Neuron (in vitro differentiated cells): ENCODE measurements at regions not wholly inside any gene's neighbourhood (a gene's known extent, or its start where the extent isn't known, plus 50 kb on each side); places are given as distances from the start of the nearest gene placed in this dataset.

Source experiments
- H2AFZ ChIP-seq: one replicate; pipeline ENCODE4 v1.6.1; 2013; ENCODE audit warnings: low read depth, mild to moderate bottlenecking, inconsistent platforms, low read length, moderate library complexity
- H3K27me3 ChIP-seq: one replicate; pipeline ENCODE4 v1.6.1; 2013; ENCODE audit warnings: low read length; ENCODE audit not compliant: insufficient read depth
- H3K36me3 ChIP-seq: one replicate; pipeline ENCODE4 v1.6.1; 2013; ENCODE audit warnings: low read length; ENCODE audit not compliant: insufficient read depth
- H3K4me1 ChIP-seq: one replicate; pipeline ENCODE4 v1.6.1; 2013; ENCODE audit warnings: low read length; ENCODE audit not compliant: insufficient read depth
- H3K4me3 ChIP-seq: 2 replicates; pipeline ENCODE4 v1.5.1; 2013; ENCODE audit warnings: mild to moderate bottlenecking, low read length, moderate library complexity
- H3K9me3 ChIP-seq: one replicate; pipeline ENCODE4 v1.6.1; 2013; ENCODE audit warnings: low read length

GRCh38 chr2:144707736-144708326 is 187.9 kb upstream of the ZEB2 start:
- Histone ChIP-seq H3K4me1 (no peaks in the 10 kb centered on the region), H3K27me3 (no peaks in the 10 kb centered on the region), H2AFZ (no peak overlapping the region), H3K36me3 (no peaks in the 10 kb centered on the region), H3K9me3 (no peaks in the 10 kb centered on the region), H3K4me3 (no peak overlapping the region)

- H3K27me3 ChIP-seq, result no peaks in the 10 kb centered on the region
- no peaks in the 10 kb centered on the region for H3K4me1 ChIP-seq
- H3K36me3 ChIP-seq, result no peaks in the 10 kb centered on the region
- H2AFZ ChIP-seq, result no peak overlapping the region
- H3K9me3 ChIP-seq, result no peaks in the 10 kb centered on the region
- no peak overlapping the region for H3K4me3 ChIP-seq
Measured at GRCh38 chr2:144706647-144707046, 186.7 kb upstream of the ZEB2 start.

- H3K4me3 ChIP-seq, result no peak overlapping the region
- no peaks in the 10 kb centered on the region for H3K27me3 ChIP-seq
- H3K36me3 ChIP-seq, result no peaks in the 10 kb centered on the region
- H3K9me3 ChIP-seq, result no peaks in the 10 kb centered on the region
- H2AFZ ChIP-seq, result no peak overlapping the region
- H3K4me1 ChIP-seq, result no peaks in the 10 kb centered on the region
Measured at GRCh38 chr2:144705328-144706245, 185.7 kb upstream of the ZEB2 start.

- H3K9me3 ChIP-seq, result no peaks in the 10 kb centered on the region
- no peaks in the 10 kb centered on the region for H3K36me3 ChIP-seq
- H3K4me3 ChIP-seq, result no peak overlapping the region
- no peaks in the 10 kb centered on the region for H3K4me1 ChIP-seq
- peak overlapping the region; percentile 12 for H2AFZ ChIP-seq
- H3K27me3 ChIP-seq, result no peaks in the 10 kb centered on the region
Measured at GRCh38 chr2:144704709-144705095, 184.8 kb upstream of the ZEB2 start.

GRCh38 chr2:144703852-144704708 is 184.2 kb upstream of the ZEB2 start:
- Histone ChIP-seq H3K4me1 (no peaks in the 10 kb centered on the region), H3K36me3 (no peaks in the 10 kb centered on the region), H3K9me3 (no peaks in the 10 kb centered on the region), H3K27me3 (no peaks in the 10 kb centered on the region), H3K4me3 (no peak overlapping the region), H2AFZ (no peak overlapping the region)

- no peaks in the 10 kb centered on the region for H3K36me3 ChIP-seq
- H3K4me1 ChIP-seq, result no peaks in the 10 kb centered on the region
- H3K9me3 ChIP-seq, result no peaks in the 10 kb centered on the region
- no peak overlapping the region for H2AFZ ChIP-seq
- H3K4me3 ChIP-seq, result no peak overlapping the region
- H3K27me3 ChIP-seq, result no peaks in the 10 kb centered on the region
Measured at GRCh38 chr2:144702051-144702450, 182.1 kb upstream of the ZEB2 start.

GRCh38 chr2:144701259-144701658 is 181.3 kb upstream of the ZEB2 start:
- Histone ChIP-seq H2AFZ (no peak overlapping the region), H3K4me1 (no peaks in the 10 kb centered on the region), H3K4me3 (no peak overlapping the region), H3K9me3 (no peaks in the 10 kb centered on the region), H3K27me3 (no peaks in the 10 kb centered on the region), H3K36me3 (no peaks in the 10 kb centered on the region)

GRCh38 chr2:144698156-144698555 is 178.2 kb upstream of the ZEB2 start:
- Histone ChIP-seq H3K27me3 (no peaks in the 10 kb centered on the region), H3K36me3 (no peaks in the 10 kb centered on the region), H2AFZ (no peak overlapping the region), H3K4me3 (no peak overlapping the region), H3K9me3 (no peaks in the 10 kb centered on the region), H3K4me1 (no peaks in the 10 kb centered on the region)

GRCh38 chr2:144695657-144696056 is 175.7 kb upstream of the ZEB2 start:
- Histone ChIP-seq H3K36me3 (no peaks in the 10 kb centered on the region), H2AFZ (no peak overlapping the region), H3K4me1 (no peaks in the 10 kb centered on the region), H3K4me3 (no peak overlapping the region), H3K27me3 (no peaks in the 10 kb centered on the region), H3K9me3 (no peaks in the 10 kb centered on the region)

GRCh38 chr2:144694456-144694855 is 174.5 kb upstream of the ZEB2 start:
- no peaks in the 10 kb centered on the region for H3K4me1 ChIP-seq
- H3K36me3 ChIP-seq, result no peaks in the 10 kb centered on the region
- no peaks in the 10 kb centered on the region for H3K27me3 ChIP-seq
- no peaks in the 10 kb centered on the region for H3K9me3 ChIP-seq
- no peak overlapping the region for H2AFZ ChIP-seq
- no peak overlapping the region for H3K4me3 ChIP-seq

GRCh38 chr2:144693179-144693578 is 173.3 kb upstream of the ZEB2 start:
- Histone ChIP-seq H3K9me3 (no peaks in the 10 kb centered on the region), H2AFZ (no peak overlapping the region), H3K36me3 (no peaks in the 10 kb centered on the region), H3K4me3 (no peak overlapping the region), H3K4me1 (no peaks in the 10 kb centered on the region), H3K27me3 (no peaks in the 10 kb centered on the region)

- H3K4me1 ChIP-seq, result no peaks in the 10 kb centered on the region
- no peaks in the 10 kb centered on the region for H3K36me3 ChIP-seq
- H3K4me3 ChIP-seq, result no peak overlapping the region
- H3K27me3 ChIP-seq, result no peaks in the 10 kb centered on the region
- H3K9me3 ChIP-seq, result no peaks in the 10 kb centered on the region
- no peak overlapping the region for H2AFZ ChIP-seq
Measured at GRCh38 chr2:144692661-144693060, 172.7 kb upstream of the ZEB2 start.

GRCh38 chr2:144690771-144691170 is 170.9 kb upstream of the ZEB2 start:
- H3K4me1 ChIP-seq, result no peaks in the 10 kb centered on the region
- no peaks in the 10 kb centered on the region for H3K36me3 ChIP-seq
- no peak overlapping the region for H3K4me3 ChIP-seq
- H2AFZ ChIP-seq, result no peak overlapping the region
- no peaks in the 10 kb centered on the region for H3K27me3 ChIP-seq
- H3K9me3 ChIP-seq, result no peaks in the 10 kb centered on the region
